ENCODE measurements at regions not wholly inside any gene's neighbourhood (a gene's known extent, or its start where the extent isn't known, plus 50 kb on each side); places are given as distances from the start of the nearest gene placed in this dataset.

- no peak overlapping the region for H3K4me3 ChIP-seq (ENCODE audit: low read length)
- no peaks in the 10 kb centered on the region for H3K9me3 ChIP-seq (ENCODE audit: control insufficient read depth, insufficient read depth, low read length)
- TF ChIP-seq EZH2phosphoT487 (IDR thresholded peaks at IDR 0.05; ENCODE audit: borderline replicate concordance, low read length) (no peak), CTCF (IDR thresholded peaks at IDR 0.05; ENCODE audit: low read depth, low read length, poor library complexity, severe bottlenecking) (peak; percentile 100)
- H3K27ac ChIP-seq (ENCODE audit: low read depth, low read length) = no peak overlapping the region
- H3K4me2 ChIP-seq (ENCODE audit: low read length) = no peak overlapping the region
- no peaks in the 10 kb centered on the region for H3K79me2 ChIP-seq (ENCODE audit: control insufficient read depth, low read length)
- peaks cover 5% of the 10 kb centered on the region; the same call in 1 of the 2 replicates for H4K20me1 ChIP-seq (ENCODE audit: control insufficient read depth, insufficient read depth, low read depth, low read length)
- no peaks in the 10 kb centered on the region for H3K9me2 ChIP-seq (replicated peaks; ENCODE audit: control insufficient read depth, low read length)
- H3K36me3 ChIP-seq (ENCODE audit: control insufficient read depth, low read length) = no peaks in the 10 kb centered on the region
- peaks cover 48% of the 10 kb centered on the region for H3K27me3 ChIP-seq (ENCODE audit: control insufficient read depth, low read length)
- peaks cover 4% of the 10 kb centered on the region; the same call in 1 of the 2 replicates for H3K4me1 ChIP-seq (ENCODE audit: control insufficient read depth, low read length)
- H3F3A ChIP-seq (ENCODE audit: control insufficient read depth, insufficient read depth) = no peaks in the 10 kb centered on the region
Observed at GRCh38 chr15:89416339-89417183, 79.8 kb downstream of the RHCG start.

GRCh38 chr15:89414571-89414970 is 79.9 kb upstream of the POLG start:
- Histone ChIP-seq H3K27me3 (ENCODE audit: control insufficient read depth, low read length) (peaks cover 63% of the 10 kb centered on the region), H3K9me3 (ENCODE audit: control insufficient read depth, insufficient read depth, low read length) (no peaks in the 10 kb centered on the region), H4K20me1 (ENCODE audit: control insufficient read depth, insufficient read depth, low read depth, low read length) (peaks cover 5% of the 10 kb centered on the region; the same call in 1 of the 2 replicates), H3K27ac (ENCODE audit: low read depth, low read length) (no peak overlapping the region), H3K79me2 (ENCODE audit: control insufficient read depth, low read length) (no peaks in the 10 kb centered on the region), H3K4me1 (ENCODE audit: control insufficient read depth, low read length) (peaks cover 8% of the 10 kb centered on the region; the same call in 1 of the 2 replicates), H3K36me3 (ENCODE audit: control insufficient read depth, low read length) (no peaks in the 10 kb centered on the region), H3F3A (ENCODE audit: control insufficient read depth, insufficient read depth) (no peaks in the 10 kb centered on the region), H3K4me2 (ENCODE audit: low read length) (no peak overlapping the region), H3K9me2 (replicated peaks; ENCODE audit: control insufficient read depth, low read length) (no peaks in the 10 kb centered on the region), H3K4me3 (ENCODE audit: low read length) (no peak overlapping the region)
- TF ChIP-seq CTCF (IDR thresholded peaks at IDR 0.05; ENCODE audit: low read depth, low read length, poor library complexity, severe bottlenecking) = no peak
- no peak for TF ChIP-seq EZH2phosphoT487 (IDR thresholded peaks at IDR 0.05; ENCODE audit: borderline replicate concordance, low read length)

GRCh38 chr15:89413877-89414276 is 79.3 kb upstream of the POLG start:
- H3F3A ChIP-seq (ENCODE audit: control insufficient read depth, insufficient read depth) = no peaks in the 10 kb centered on the region
- H3K27ac ChIP-seq (ENCODE audit: low read depth, low read length) = no peak overlapping the region
- H3K9me3 ChIP-seq (ENCODE audit: control insufficient read depth, insufficient read depth, low read length) = no peaks in the 10 kb centered on the region
- H3K4me3 ChIP-seq (ENCODE audit: low read length) = no peak overlapping the region
- peaks cover 8% of the 10 kb centered on the region; the same call in 1 of the 2 replicates for H3K4me1 ChIP-seq (ENCODE audit: control insufficient read depth, low read length)
- H3K4me2 ChIP-seq (ENCODE audit: low read length) = no peak overlapping the region
- no peaks in the 10 kb centered on the region for H3K36me3 ChIP-seq (ENCODE audit: control insufficient read depth, low read length)
- no peaks in the 10 kb centered on the region for H3K9me2 ChIP-seq (replicated peaks; ENCODE audit: control insufficient read depth, low read length)
- TF ChIP-seq EZH2phosphoT487 (IDR thresholded peaks at IDR 0.05; ENCODE audit: borderline replicate concordance, low read length) (no peak), CTCF (IDR thresholded peaks at IDR 0.05; ENCODE audit: low read depth, low read length, poor library complexity, severe bottlenecking) (no peak)
- no peaks in the 10 kb centered on the region for H3K79me2 ChIP-seq (ENCODE audit: control insufficient read depth, low read length)
- peaks cover 5% of the 10 kb centered on the region; the same call in 1 of the 2 replicates for H4K20me1 ChIP-seq (ENCODE audit: control insufficient read depth, insufficient read depth, low read depth, low read length)
- peaks cover 63% of the 10 kb centered on the region for H3K27me3 ChIP-seq (ENCODE audit: control insufficient read depth, low read length)
